GM21786 (cell line): ENCODE measurements at regions not wholly inside any gene's neighbourhood (a gene's known extent, or its start where the extent isn't known, plus 50 kb on each side); places are given as distances from the start of the nearest gene placed in this dataset.
"Not testable (repeated sequence)": the region's sequence is repeated elsewhere in the genome, so short reads cannot be mapped to it uniquely, and the experiment has no call there.

Experiments used
- ATAC-seq: cut with Tn5 transposase; IDR thresholded peaks from one replicate; pipeline ENCODE4 v1.9.1; 2021; ENCODE audit not compliant: unreplicated experiment

DNA sequence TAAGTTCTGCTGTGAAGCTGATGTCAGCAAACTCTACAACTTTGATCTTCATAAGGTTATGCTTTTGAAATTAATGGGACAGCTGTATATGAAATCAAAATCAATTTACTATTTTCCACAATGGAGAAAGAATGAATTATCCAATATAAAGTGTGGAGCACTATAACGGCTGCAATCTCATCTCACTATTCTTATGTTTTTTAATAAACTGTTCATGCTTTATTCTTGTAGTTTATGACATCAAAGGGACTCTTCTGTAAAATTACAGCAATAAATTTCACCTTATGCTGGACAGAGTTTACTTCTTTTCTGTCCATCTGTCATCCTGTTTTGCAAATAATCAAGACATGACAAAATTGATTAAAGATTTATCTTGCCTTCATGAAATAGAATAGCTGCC lies 192.5 kb downstream of the TECRL start:
- no peak for ATAC-seq

DNA sequence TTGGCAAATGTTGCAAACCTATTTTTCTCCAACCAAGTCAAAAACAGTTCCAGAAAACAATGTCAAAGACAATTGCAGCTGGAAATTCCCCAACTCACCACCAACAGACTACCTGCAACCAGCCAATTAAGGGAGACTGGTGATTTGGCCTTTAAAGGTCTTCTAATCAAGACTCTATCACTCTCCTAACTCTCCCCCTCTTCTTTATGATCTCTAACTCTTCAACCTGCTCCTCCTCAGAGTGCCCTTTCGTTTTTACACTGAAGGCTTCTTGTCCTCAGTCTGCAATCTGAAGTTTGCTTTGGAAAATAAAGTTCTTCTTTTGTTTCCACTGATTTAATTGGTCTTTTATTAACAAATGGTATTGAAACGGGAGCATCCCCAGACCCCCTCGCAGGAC lies 203.9 kb downstream of the TECRL start:
- no peak for ATAC-seq

DNA sequence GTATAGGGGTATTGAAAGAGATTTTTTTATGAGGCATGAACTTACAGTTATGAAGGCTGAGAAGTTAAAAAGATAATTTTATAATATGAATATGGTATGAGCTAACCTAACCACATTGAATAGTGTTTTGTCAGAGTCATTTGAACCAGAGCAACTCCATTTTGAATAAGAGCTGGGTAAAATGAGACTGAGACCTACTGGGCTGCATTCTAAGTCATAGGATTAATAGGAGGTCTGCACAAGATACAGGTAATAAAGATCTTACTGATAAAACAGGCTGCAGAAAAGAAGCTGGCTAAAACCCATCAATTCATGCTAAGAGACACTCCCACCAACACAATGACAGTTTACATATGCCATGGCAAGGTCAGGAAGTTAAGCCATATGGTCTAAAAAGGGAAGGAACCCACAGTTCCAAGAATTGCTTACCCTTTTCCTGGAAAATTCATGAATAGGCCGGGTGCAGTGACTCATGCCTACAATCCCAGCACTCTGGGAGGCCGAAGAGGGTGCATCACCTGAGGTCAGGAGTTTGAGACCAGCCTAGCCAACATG lies 209.2 kb downstream of the TECRL start:
- ATAC-seq: no peak

DNA sequence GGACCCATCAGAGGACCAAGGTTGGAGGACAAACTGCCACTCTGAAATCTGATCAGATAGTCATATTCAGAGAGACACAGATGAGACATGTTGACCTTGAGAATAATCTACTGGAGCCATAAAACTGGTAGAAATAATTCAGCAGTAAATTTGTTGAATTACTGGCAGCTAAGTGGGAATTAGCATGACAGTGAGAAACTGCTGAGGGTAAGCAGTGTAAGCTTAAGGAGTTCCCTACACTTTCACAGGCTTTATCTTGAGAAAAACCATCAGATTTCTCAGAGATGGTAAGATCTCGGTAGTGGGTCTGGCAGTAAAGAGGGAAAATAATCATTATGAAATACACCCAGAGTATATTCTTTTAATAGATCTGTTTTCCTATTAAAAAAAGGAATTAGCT lies 213.7 kb downstream of the TECRL start:
- no peak for ATAC-seq

DNA sequence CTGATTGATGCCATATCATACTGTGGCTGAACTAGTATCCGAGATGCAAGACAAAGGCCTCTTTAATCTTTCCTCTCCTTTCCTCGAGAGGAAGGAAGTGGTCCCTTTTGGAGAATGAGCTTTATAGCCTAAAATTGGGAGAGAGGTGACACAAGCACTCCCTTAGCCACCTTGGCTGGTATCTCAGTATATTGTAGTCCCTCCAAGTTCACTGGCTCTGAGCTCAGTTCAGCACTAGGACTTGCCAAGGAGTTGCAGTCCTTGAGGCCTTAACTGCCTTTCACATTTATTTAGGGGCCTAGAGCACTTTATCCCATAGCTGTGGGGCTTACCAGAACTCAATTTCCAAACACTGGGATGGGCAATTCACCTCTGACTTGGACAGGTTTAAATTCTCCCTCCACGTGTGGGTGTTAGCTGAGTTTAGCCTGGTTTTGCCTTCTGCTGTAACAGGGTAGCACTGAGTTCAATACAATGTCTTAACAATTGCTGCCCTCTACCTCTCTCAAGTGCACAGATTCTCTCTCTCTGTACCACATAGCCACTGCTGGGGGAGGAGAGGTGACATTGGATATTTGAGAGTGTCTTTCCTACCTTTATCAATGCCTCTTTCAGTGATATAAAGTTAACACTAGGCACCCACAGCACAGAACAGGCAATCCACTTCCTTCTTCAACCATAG lies 216.4 kb downstream of the TECRL start:
- ATAC-seq: no peak

DNA sequence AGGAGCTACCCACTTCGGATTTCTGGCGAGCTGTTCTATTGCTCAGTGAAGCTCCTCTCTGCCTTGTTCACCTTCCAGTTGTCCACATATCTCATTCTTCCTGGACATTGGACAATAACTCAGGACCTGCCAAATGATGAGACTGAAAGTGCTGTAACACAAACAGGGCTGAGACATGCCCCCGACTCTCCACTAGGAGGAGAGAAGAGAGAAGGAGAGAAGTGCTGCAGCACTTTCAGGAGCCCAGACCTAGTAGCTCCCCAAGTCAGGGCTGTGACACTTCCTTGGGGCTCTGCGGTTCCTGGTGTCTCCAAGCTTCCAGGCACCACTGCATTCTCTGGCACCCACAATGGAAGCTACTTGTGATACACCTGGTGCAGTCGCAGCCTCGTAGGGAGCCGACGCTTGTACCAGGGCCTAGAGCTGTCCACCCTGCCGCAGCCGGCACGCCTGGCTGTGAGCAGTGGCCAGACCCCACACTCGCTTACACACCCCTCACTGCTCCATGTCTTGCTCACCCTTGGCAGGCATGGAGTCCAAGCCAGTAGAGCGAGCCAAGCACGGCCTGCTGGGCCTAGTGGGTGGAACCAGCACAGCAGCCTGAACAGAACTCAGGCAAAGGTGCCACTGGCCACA lies 234.9 kb downstream of the TECRL start:
- no peak for ATAC-seq

DNA sequence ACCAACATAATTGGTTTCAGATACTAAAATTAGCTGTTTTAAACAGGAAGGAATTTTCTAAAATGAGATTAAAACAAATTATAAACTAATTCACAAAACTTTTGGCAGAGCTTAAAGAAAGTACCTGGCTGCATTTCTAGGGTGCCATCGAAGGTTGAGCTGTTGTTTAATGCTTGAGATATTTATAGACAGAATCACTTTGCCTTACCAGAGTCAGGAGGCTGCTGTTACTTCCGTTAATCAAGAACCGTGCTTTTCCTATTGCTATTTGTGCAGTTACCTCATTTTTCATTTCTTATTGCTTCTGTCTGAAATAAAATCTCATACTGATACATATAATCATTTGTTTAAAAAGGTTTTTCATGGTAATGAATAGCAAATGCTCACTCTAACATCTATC lies 242.9 kb downstream of the TECRL start:
- ATAC-seq: no peak

DNA sequence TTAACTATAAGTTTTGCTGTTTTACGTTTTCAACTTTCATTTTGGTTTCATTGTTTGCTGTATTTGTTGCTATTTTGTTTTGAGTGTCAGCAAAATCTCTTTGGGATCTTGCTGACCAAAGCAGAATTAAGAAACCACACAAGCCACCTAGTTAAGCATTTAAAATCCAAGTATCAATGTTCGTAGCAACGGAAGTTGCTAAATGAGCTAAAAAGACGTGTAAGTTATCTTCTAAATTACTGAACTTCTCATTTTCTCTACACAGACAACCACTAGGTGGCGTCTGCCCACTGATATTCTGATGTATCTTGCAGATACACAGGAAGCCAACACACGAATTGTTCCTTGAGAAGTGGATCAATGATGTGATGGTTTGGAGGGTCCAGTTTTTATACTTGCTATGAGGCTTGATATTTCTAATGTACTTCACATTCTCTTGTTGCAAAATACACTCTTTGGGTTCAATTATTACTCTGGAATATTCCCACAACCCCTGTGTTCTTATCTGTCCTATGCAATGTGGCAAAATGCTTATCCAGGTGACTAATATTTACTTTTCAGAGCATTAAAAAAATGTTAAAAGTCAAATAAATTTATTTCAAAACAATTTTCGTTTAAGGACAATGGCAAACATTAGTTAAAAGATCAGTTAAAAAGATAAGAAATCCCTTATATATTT lies 250.5 kb downstream of the TECRL start:
- ATAC-seq: peak; percentile 93

DNA sequence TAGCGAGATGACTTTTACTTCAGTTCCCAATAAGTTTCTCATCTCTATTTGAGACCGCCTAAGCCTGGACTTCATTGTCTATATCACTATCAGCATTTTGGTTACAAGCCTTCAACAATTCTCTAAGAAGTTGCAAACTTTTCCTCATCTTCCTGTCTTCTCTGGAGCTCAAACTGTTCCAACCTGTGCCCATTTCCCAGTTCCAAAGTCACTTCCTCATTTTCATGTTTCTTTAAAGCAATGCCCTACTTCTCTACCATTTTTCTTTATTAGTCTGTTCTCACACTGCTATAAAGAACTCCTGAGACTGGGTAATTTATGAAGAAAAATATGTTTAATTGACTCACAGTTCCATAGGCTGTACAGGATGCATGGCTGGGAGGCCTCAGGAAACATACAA lies 251.9 kb downstream of the TECRL start:
- ATAC-seq: no peak

DNA sequence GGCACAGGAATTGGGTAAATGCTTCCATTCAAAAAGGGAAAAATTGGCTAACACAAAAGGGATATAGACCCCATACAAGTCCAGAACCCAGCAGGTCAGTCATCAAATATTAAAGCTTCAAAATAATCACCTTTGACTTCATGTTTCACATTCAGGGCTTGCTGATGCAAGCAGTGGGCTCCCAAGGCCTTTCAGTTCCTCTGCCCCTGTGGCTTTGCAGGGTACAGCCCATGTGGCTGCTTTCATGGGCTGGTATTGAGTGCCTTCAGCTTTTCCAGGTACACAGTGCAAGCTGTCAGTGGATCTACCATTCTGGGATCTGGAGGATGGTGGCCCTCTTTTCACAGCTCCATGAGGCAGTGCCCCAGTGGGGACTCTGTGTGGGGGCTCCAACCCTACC lies 253.0 kb downstream of the TECRL start:
- no peak for ATAC-seq

DNA sequence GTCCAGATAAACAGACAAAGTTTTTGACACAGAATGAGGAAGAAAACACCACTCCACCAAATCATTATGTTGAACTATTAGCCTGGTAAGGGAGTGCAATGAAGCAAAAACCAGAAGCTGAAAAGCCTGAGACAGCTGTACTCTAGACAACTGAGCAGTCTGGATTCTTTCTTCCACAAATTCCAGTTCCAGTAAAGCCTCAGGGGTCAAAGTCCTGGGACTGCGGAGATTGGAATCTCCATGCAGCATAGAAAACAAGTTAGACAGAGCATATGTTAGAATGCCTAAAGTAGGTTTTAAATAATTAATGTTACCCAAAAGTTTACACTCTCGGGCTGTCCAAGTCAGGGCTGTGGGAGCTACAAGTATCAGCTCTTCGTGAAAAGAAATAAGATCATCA lies 263.2 kb downstream of the TECRL start:
- no peak for ATAC-seq

DNA sequence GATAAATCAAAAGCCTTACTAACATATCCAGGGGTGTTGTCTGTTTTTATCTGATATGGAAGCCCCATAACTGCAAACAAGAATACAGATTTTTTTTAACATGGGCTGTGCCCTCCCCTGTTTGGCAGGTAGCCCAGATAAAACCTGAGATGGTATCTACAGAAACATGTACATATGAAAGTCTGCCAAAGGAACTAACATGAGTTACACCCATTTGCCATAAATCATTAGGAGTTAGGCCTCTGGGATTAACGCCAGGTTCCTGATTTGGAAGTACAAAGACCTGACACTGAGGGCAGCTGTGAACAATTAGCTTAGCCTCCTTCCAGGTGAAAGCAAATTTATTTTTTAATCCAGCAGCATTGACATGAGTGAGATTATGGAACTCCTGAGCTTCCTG lies 264.3 kb downstream of the TECRL start:
- ATAC-seq: no peak

DNA sequence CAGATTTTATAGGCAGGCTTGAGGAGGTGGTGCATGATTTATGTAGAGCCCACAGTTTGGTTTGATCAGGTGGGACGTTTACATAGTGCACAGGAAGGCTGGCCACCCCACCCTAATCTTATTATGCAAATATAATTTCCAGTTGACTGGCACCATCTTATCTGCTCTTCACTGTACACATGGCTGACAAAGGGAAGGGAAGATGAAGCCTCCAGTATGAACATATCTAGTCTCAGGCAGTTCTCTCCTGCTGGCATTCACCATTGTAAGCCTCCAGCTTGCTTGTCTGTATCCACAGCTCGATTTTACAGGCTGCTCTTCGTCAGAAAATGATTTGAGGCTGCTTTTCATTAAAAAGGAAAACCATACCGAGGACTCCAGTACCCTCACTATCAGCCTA lies 278.3 kb downstream of the TECRL start:
- ATAC-seq: no peak

DNA sequence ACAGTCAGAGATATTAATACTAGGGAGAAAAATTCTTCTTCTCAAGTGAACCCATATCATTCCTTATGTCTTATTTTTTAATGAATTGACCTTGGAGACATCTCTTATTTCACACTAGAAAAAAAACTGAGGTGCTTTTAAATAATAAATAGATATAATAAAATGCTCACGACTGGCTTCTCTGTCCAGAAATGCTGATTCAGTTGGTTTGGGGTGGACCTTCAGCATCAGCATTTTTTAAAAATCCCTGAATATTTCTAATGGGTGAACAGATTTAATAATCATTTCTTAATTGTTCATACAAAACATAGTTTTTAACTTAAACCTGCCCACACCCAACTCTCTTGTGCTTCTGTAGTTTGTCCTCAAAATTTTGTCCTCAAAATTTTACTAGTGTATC lies 283.9 kb downstream of the TECRL start:
- ATAC-seq: no peak

DNA sequence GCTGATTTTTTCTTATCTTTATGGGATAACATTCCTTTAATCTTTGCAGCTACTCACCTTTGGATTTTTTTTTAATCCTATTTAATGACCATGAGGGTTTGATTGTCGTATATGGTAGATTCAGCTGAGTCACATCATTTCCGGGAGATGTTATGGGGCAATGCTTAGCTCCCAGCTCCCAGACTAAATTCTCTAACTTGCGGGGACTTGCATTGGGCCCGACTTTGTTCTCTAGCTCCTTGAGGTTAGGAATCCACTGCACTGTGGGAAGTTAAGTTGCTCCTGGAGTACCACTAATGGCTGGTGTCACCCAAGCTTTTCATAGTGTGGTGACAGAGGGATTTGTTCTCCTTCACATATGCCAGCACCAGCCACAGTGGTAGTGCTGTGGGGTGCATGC lies 287.4 kb downstream of the TECRL start:
- no peak for ATAC-seq

DNA sequence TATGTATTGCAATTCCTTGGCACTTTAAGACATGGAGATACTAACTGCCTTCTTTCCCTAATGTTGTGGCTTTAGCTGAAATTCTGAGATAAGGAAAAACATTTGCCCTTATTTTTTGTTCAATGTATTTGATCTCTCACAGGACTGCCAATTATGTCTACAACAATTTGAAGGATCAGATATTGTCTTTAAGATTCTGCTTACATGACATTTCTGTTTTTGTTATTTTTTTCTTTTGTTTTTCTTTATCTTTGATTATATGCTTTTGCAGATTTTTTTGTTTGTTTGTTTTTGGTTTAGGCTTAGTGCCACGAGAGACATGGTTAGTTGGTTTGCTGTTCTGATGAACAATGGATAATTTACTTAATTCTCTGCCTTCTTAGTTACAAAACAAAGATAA lies 303.3 kb downstream of the TECRL start:
- no peak for ATAC-seq

DNA sequence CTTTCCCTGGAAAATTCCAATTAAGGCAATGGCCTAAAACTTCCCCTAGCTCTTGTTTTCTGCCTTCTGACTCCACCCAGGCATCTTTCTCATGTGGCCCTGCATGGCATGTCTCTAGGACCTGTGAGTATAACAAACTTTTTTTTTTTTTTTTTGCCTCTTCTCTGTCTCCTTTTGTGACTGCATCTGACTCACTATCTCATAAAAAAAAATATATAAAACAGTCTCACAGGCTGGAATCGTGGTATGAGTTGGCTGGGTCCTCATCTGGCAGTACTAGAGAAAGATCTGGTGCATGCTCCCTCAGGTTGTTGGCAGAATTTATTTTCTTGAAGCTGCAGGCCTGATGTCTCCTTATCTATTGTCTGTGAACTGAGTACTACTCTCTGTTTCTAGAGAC lies 313.9 kb downstream of the TECRL start:
- ATAC-seq: no peak

DNA sequence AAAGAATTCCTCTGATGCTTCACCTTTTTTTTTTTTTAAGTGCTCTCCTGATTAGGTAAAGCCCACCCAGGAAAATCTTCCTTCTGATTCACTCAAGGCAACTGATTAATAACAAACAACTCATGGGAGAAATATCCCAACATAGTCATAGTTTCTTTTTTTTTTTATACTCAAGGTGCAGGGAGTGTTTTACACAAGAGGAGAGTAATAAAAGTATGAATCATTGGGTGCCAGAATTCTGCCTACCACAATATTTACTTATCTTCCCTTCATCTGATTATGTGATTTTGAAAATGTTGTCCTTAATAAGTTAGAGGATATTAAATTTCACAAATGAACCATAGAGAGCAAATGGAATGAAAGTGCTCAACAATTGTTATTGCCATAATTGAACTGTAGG lies 329.9 kb downstream of the TECRL start:
- no peak for ATAC-seq

DNA sequence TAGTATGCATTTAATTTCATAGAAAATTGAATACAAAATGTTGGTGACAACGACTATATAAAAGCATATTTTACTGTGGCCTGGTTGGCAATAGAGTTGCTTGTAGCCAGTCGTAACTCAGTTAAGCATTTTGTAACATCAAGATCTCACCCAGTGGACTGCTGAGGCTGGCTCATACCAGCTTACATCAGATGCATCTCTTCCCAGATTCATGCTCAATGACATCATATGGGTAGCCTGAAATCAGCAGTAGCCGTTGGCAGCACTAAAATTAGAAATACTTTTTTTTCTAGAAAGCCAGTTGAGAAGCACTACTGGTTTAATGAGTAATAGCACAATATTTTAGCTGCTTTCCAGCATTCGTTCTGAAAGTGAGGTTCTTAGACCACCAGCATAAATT lies 341.2 kb downstream of the TECRL start:
- ATAC-seq: no peak

DNA sequence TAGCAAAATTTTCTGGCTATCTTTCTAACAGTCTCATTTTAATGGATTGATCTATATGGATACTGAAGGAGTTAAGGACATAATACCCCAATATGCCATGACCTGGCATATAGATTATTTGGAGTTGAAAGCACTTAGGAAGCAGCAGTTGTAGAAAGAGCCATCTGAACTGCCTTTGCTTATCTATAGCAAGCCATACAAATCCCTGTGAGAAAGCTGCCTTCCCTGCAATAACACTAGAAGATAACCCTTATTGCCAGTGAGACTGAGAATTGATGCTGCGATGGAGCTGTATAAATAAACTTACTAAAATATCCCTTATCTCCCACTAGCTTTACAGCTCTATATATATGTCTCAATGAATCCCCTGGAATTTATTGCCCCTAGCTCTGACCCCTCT lies 346.3 kb downstream of the TECRL start:
- ATAC-seq: no peak

DNA sequence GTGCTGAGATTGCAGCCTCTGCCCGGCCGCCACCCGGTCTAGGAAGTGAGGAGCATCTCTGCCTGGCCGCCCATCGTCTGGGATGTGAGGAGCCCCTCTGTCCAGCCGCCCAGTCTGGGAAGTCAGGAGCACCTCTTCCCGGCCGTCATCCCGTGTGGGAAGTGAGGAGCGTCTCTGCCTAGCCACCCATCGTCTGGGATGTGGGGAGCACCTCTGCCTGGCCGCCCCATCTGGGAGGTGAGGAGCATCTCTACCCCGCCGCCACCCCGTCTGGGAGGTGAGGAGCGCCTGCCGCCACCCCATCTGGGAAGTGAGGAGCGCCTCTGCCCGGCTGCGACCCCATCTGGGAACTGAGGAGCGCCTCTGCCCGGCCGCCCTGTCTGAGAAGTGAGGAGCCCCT lies 372.2 kb downstream of the TECRL start:
- not testable (repeated sequence) for ATAC-seq

DNA sequence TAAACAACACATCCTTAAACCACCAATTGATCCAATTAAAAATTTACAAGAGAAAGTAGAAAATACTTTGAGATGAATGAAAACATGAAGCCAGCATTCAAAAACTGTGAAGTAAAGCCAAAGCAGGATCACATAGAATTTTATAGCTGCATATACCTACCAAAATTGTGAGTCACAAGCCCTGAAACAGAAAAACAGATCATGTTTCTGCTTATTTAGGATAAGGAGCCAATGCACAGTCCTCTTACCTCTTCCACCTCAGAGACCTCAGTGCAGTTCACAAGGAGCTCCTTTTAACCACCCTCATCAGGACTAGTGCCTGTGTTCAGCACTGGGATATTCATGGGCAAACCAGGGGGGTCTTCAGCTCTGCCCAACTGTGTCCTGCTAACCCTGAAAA lies 386.7 kb downstream of the TECRL start:
- no peak for ATAC-seq
